ENCODE measurements at regions not wholly inside any gene's neighbourhood (a gene's known extent, or its start where the extent isn't known, plus 50 kb on each side); places are given as distances from the start of the nearest gene placed in this dataset.

DNA sequence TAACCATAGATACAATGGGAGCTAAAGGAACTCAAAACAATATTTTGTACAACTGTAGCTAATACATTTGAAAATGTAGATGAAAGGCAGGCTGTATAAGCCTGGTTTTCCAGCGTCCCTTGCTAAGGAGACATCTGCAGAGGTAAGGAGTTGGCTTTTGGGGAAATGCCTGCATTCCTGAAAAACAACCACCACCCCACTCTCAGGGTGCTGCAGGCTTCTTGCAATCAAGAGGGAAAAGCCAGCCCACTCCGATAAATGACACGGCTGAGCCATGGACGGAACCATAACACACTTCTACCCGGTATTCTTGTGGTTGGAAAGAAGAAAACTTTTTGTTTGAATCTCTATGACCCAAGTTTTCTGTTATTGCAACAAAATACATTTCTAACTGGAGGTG is 200.3 kb downstream of the TEX36 start:
- no peaks in the 10 kb centered on the region for H3K4me1 ChIP-seq
- no peaks in the 10 kb centered on the region for H3K27me3 ChIP-seq (ENCODE audit: low read depth)
- no peak overlapping the region for H3K4me3 ChIP-seq
- no peak for DNase-seq (ENCODE audit: low spot score in 2 of 2)
- in situ Hi-C loops (cut with MboI; ENCODE audit: low sequenced_read_pairs): no loop called here
- H3K9me3 ChIP-seq: no peaks in the 10 kb centered on the region
- no peaks in the 10 kb centered on the region for H3K36me3 ChIP-seq (replicated peaks)

GRCh38 chr10:125482108-125482507 is 200.9 kb downstream of the TEX36 start:
- no peaks in the 10 kb centered on the region for H3K36me3 ChIP-seq (replicated peaks)
- in situ Hi-C loops (cut with MboI; ENCODE audit: low sequenced_read_pairs): no loop called here

DNA sequence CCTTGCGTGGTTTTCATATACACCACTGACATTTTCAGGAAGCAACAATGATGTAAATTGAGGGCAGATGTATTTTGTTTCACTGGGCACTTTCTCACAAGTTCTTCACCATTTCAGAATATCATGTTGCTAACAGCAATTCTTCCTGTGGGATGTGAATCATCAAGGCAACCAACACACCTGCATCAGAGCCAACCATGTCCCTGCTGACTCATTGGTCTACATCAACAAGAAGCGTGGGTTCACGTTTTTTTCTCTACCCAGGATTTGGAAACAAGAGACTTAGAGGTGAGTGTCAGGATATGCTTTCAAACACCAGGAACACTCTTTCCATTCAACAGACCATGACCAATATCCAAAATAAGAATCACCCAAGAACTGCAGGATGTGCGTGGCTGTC is 203.9 kb downstream of the TEX36 start:
- Histone ChIP-seq H3K36me3 (replicated peaks) (no peaks in the 10 kb centered on the region), H3K27me3 (ENCODE audit: low read depth) (peaks cover 3% of the 10 kb centered on the region; the same call in 1 of the 2 replicates), H3K4me1 (no peaks in the 10 kb centered on the region), H3K9me3 (no peaks in the 10 kb centered on the region), H3K4me3 (no peak overlapping the region)
- no peak for DNase-seq (ENCODE audit: low spot score in 2 of 2)
- in situ Hi-C loops (cut with MboI; ENCODE audit: low sequenced_read_pairs): no loop called here

More at GRCh38 chr10:125482108-125482507, 200.9 kb downstream of the TEX36 start:
- no peak for DNase-seq (ENCODE audit: low spot score in 2 of 2)
- no peak overlapping the region for H3K4me3 ChIP-seq
- H3K9me3 ChIP-seq: no peaks in the 10 kb centered on the region
- no peaks in the 10 kb centered on the region for H3K27me3 ChIP-seq (ENCODE audit: low read depth)
- H3K4me1 ChIP-seq: no peaks in the 10 kb centered on the region

DNA sequence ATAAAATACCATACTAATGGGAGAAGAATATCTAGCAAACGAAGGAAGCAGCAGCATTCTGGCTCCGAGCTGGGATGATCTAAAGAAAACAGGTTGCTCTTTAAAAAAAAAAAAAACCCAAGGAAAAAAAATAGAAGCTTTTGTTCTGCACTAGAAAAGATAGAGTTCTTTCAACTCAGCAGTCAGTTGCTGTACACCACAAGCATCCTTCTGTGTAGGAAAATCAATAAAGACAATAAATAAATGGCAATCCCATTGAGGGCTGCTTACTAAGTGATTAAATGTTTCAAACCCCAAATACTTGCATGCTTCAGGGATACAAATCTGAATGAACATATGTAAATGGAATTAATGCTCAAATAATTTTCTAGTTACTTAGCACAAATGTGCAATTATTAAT is 207.1 kb downstream of the TEX36 start:
- no peaks in the 10 kb centered on the region for H3K4me1 ChIP-seq
- no peak overlapping the region for H3K4me3 ChIP-seq
- H3K9me3 ChIP-seq: no peaks in the 10 kb centered on the region
- DNase-seq (ENCODE audit: low spot score in 2 of 2): no peak
- H3K27me3 ChIP-seq (ENCODE audit: low read depth): peaks cover 3% of the 10 kb centered on the region; the same call in 1 of the 2 replicates
- in situ Hi-C loops (cut with MboI; ENCODE audit: low sequenced_read_pairs): no loop called here
- H3K36me3 ChIP-seq (replicated peaks): no peaks in the 10 kb centered on the region

DNA sequence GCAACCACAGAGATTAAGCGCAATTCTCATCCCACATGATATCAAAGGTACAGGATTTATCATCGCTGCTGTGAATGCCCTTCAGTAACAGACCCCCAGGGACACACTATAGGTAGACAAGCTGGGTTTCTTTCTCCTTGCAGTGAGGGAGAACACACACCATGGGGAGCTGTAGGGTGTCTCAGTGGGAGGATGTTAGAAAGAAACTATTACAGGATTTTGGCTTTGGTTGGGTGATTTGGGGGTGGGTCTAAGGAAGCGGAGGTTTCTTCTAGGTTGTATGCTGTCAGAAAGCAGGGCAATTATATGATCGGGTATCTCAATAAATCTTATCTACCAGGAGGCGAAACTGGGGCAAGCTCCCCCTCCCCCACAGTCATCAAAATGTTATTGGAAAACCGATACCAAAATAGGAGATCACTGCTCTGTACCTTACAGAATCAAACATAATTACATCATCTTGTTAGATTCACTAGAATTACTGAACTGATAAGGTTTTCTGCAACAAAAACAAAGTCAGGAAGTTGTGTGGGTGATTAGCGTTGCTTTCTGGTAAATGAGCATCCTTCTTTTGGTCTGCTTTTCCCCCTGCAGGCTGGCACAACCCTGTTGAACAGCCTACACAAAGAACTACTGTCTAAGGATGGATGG is 209.7 kb downstream of the TEX36 start:
- in situ Hi-C loops (cut with MboI; ENCODE audit: low sequenced_read_pairs): no loop called here
- H3K27me3 ChIP-seq (ENCODE audit: low read depth): peaks cover 6% of the 10 kb centered on the region

DNA sequence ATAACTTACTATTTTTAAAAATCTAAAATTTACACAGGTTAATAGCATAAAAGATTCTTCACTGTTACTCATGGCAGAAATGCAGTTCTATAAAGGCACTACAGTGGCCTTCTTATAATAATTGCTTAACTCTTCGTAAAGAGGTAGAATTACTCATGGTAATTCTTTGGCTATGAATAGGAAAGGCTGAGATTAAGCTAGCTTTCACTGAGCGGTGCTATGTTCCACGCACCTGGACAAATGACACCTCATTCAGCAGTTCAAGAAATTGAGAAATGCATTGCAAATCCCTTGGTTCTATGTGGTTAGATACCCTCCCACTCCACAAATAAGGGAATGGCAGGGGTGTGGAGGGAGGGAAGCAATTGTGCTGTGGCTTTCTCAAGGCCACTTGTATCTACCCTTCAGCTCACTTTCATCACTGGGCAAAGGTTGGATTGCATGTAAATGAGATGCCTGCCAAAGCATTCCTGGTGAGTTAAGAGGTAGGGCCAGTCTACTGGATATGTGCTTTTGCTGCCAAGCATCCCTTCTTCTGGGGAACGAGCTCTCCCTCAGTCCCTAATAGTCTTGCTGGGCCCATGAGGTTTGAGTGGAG is 210.9 kb downstream of the TEX36 start:
- no peaks in the 10 kb centered on the region for H3K9me3 ChIP-seq
- no peak for DNase-seq (ENCODE audit: low spot score in 2 of 2)
- no peak overlapping the region for H3K4me3 ChIP-seq
- H3K27me3 ChIP-seq (ENCODE audit: low read depth): peaks cover 13% of the 10 kb centered on the region
- in situ Hi-C loops (cut with MboI; ENCODE audit: low sequenced_read_pairs): no loop called here
- H3K36me3 ChIP-seq (replicated peaks): no peaks in the 10 kb centered on the region
- no peaks in the 10 kb centered on the region for H3K4me1 ChIP-seq

More for the DNA sequence above, 209.7 kb downstream of the TEX36 start:
- no peak for DNase-seq (ENCODE audit: low spot score in 2 of 2)
- Histone ChIP-seq H3K9me3 (no peaks in the 10 kb centered on the region), H3K36me3 (replicated peaks) (no peaks in the 10 kb centered on the region), H3K4me3 (no peak overlapping the region), H3K4me1 (no peaks in the 10 kb centered on the region)

DNA sequence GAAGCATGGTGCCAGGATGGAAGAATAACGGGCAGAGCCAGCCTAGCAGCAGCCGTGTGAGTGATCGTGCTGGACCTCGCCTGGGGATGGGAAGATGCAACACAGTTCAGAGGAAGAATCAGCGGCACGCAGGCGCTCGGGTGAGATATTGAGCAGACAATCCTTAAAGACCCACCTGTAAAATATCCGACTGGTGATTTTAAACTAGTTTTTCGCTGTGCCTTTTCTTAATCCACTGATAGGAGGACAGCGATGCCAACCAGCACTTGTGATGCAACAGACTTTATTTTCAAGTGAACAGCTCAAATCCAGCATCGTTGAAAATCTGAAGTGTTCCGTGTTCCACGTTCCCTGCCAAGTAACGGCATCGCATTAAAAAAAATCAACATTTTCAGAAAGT is 214.7 kb downstream of the TEX36 start:
- H3K4me3 ChIP-seq: no peak overlapping the region
- no peaks in the 10 kb centered on the region for H3K4me1 ChIP-seq
- no peaks in the 10 kb centered on the region for H3K9me3 ChIP-seq
- H3K27me3 ChIP-seq (ENCODE audit: low read depth): peaks cover 17% of the 10 kb centered on the region
- no peak for DNase-seq (ENCODE audit: low spot score in 2 of 2)
- no peaks in the 10 kb centered on the region for H3K36me3 ChIP-seq (replicated peaks)
- in situ Hi-C loops (cut with MboI; ENCODE audit: low sequenced_read_pairs): no loop called here

GRCh38 chr10:125466685-125467084 is 216.3 kb downstream of the TEX36 start:
- Histone ChIP-seq H3K36me3 (replicated peaks) (no peaks in the 10 kb centered on the region), H3K9me3 (no peaks in the 10 kb centered on the region; the same call in 1 of the 2 replicates), H3K4me1 (no peaks in the 10 kb centered on the region), H3K27me3 (ENCODE audit: low read depth) (peaks cover 17% of the 10 kb centered on the region), H3K4me3 (no peak overlapping the region)
- in situ Hi-C loops (cut with MboI; ENCODE audit: low sequenced_read_pairs): no loop called here
- DNase-seq (ENCODE audit: low spot score in 2 of 2): no peak

DNA sequence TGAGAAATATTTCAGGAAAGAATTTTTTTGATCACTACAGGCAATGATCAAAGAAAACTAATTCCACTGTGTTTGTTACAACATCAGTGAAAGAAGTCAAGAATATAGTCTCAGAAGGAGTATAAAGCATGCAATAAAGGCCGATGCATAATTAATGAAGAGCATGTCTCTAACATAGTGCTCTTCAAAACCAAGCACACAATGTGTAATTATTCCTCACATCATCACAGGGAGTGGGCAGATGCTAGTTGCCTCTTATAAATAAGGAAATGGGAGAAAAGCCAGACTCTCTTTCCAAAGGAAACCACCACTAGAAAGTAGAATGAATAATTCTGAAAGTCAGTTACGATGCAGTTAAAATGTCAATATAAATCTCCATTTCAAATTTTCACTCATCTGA is 220.1 kb downstream of the TEX36 start:
- Histone ChIP-seq H3K36me3 (replicated peaks) (no peaks in the 10 kb centered on the region), H3K9me3 (no peaks in the 10 kb centered on the region; the same call in 1 of the 2 replicates), H3K4me1 (no peaks in the 10 kb centered on the region), H3K4me3 (no peak overlapping the region), H3K27me3 (ENCODE audit: low read depth) (peaks cover 12% of the 10 kb centered on the region)
- no peak for DNase-seq (ENCODE audit: low spot score in 2 of 2)
- in situ Hi-C loops (cut with MboI; ENCODE audit: low sequenced_read_pairs): no loop called here

- Histone ChIP-seq H3K4me3 (no peak overlapping the region), H3K36me3 (replicated peaks) (no peaks in the 10 kb centered on the region), H3K9me3 (no peaks in the 10 kb centered on the region; the same call in 1 of the 2 replicates), H3K4me1 (no peaks in the 10 kb centered on the region), H3K27me3 (ENCODE audit: low read depth) (peaks cover 4% of the 10 kb centered on the region; the same call in 1 of the 2 replicates)
- no peak for DNase-seq (ENCODE audit: low spot score in 2 of 2)
- in situ Hi-C loops (cut with MboI; ENCODE audit: low sequenced_read_pairs): no loop called here
These were observed 222.6 kb downstream of the TEX36 start for GRCh38 chr10:125460326-125460725.

DNA sequence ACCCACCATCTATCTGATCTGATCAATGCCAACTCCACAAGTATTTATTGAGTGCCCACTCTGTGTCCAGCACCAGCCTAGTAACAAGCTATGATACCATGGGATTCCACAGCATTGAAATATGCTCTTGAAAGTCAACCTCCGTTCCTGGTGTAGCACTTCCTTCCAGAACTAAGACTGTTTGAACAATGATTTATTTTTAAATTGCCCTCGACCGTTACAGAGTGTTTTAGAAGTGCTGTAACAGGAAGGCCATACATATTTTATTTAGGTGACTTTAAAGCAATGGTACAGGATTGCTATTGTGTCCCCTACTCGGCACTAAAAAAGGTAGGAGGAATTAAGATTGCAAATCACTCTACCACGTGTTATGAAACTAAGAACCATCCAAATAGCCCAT is 225.6 kb downstream of the TEX36 start:
- no peaks in the 10 kb centered on the region for H3K9me3 ChIP-seq
- in situ Hi-C loops (cut with MboI; ENCODE audit: low sequenced_read_pairs): no loop called here
- H3K4me3 ChIP-seq: no peak overlapping the region
- no peaks in the 10 kb centered on the region for H3K4me1 ChIP-seq
- H3K27me3 ChIP-seq (ENCODE audit: low read depth): peaks cover 3% of the 10 kb centered on the region; the same call in 1 of the 2 replicates
- H3K36me3 ChIP-seq (replicated peaks): no peaks in the 10 kb centered on the region
- DNase-seq (ENCODE audit: low spot score in 2 of 2): no peak

DNA sequence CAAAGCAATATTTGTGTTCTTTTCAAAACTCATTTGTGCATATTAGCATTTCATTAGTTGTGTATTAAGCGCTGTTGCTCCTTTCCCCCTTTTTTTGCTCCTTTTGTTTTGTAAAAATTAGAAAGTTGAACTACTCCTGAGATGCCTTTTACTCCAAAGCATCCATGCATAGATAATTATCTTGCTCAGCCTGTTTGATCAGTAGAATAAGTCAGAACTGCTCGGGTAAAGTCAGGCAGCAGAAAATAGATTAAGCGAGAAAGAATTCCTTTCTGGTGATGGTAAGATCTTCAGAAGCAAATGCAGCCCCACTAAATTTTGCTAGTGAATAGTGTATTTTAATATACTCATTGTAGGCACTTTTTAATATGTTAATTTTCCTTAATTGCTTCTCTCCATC is 227.1 kb downstream of the TEX36 start:
- DNase-seq (ENCODE audit: low spot score in 2 of 2): no peak
- no peaks in the 10 kb centered on the region for H3K9me3 ChIP-seq
- H3K36me3 ChIP-seq (replicated peaks): no peaks in the 10 kb centered on the region

GRCh38 chr10:125455431-125455830 is 227.5 kb downstream of the TEX36 start:
- Histone ChIP-seq H3K4me1 (no peaks in the 10 kb centered on the region), H3K4me3 (no peak overlapping the region), H3K27me3 (ENCODE audit: low read depth) (peaks cover 3% of the 10 kb centered on the region; the same call in 1 of the 2 replicates), H3K36me3 (replicated peaks) (no peaks in the 10 kb centered on the region), H3K9me3 (no peaks in the 10 kb centered on the region)
- DNase-seq (ENCODE audit: low spot score in 2 of 2): no peak
- in situ Hi-C loops (cut with MboI; ENCODE audit: low sequenced_read_pairs): no loop called here

More for the DNA sequence above, 227.1 kb downstream of the TEX36 start:
- H3K4me1 ChIP-seq: no peaks in the 10 kb centered on the region
- peaks cover 3% of the 10 kb centered on the region; the same call in 1 of the 2 replicates for H3K27me3 ChIP-seq (ENCODE audit: low read depth)
- H3K4me3 ChIP-seq: no peak overlapping the region
- in situ Hi-C loops (cut with MboI; ENCODE audit: low sequenced_read_pairs): no loop called here

DNA sequence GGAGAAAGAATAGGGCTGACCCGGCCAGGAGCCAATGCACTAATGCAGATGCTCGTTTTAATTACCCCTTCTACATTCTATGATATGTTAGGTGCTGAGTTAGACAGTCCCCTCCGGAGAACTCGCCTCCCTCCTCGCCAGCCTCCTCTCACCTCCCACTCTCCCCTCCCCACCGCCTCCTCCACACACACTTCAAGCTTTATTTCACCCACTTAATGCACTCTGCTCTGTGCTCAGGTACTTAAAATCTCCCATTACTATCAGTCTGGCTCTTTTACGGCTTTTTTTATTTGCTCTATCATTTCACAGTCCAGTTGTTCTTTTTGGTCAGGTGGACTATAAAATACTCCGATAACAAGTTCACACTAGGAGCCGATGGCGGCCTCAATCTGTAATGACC is 231.6 kb downstream of the TEX36 start:
- no peak for DNase-seq (ENCODE audit: low spot score in 2 of 2)
- Histone ChIP-seq H3K27me3 (ENCODE audit: low read depth) (peaks cover 3% of the 10 kb centered on the region; the same call in 1 of the 2 replicates), H3K4me1 (no peaks in the 10 kb centered on the region), H3K4me3 (no peak overlapping the region), H3K36me3 (replicated peaks) (no peaks in the 10 kb centered on the region), H3K9me3 (no peaks in the 10 kb centered on the region)
- in situ Hi-C loops (cut with MboI; ENCODE audit: low sequenced_read_pairs): no loop called here
